ENCODE measurements at regions not wholly inside any gene's neighbourhood (a gene's known extent, or its start where the extent isn't known, plus 50 kb on each side); places are given as distances from the start of the nearest gene placed in this dataset.

DNA sequence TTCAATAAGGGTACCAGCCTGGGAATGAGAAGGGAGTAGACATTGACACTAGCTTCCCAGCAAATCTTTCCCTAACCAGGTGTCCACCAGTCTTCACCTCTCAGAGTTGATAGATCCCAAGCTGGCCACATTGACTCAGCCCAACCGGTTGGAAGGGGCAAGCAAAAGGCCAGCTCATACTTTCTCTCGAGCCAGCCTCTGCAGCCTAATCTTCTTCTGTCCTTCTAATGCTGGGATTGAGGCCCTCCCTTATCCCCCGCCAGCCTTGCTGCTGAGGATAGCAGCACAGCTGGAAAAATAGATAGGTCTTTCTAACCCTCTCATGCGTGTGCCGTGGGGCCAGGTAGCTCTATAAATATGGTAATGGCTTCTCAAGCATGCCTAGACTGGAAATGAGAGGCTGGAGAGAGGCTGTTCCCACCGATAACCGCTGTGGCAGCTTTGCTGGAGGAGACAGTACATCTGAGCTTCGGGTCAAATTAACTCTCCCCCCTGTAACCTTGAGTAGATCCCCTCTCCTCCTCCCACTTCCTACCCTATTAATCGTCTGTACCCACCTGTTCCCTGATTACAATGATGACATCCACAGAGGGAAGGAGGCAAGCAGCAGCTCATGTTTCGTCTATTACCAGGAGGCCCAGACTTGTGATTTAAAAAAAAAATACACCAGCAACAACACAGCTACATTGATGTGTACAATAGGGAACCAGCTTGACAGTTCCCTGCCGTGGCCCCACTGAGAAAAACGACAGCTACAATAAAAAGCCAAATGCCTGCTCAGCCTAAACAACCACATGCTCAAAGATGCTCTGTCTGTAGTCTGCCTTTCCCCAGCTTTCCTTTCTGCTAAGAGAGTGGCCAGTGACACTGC lies 219.9 kb upstream of the BRINP1 start:
- Mint-ChIP-seq H3K4me3 (no peak overlapping the region), H3K27me3 (peaks cover 2% of the 10 kb centered on the region), H3K9me3 (ENCODE audit: insufficient read depth) (no peaks in the 10 kb centered on the region), H3K4me1 (no peaks in the 10 kb centered on the region), H3K27ac (no peak overlapping the region)
- Histone ChIP-seq H3K9me3 (ENCODE audit: control extremely low read depth in 1 of 3, control insufficient read depth in 2 of 3, insufficient read depth in 1 of 3, low read length in 2 of 3) (no peaks in the 10 kb centered on the region), H3K4me3 (ENCODE audit: control extremely low read depth in 1 of 5, extremely low read depth in 1 of 5, insufficient read depth in 1 of 5, low read depth in 2 of 5, low read length in 4 of 5) (no peak overlapping the region), H2AFZ (ENCODE audit: insufficient read depth, low read depth, low read length, poor library complexity, severe bottlenecking) (no peak overlapping the region), H3K27me3 (replicated peaks in 1 of 4; ENCODE audit: control extremely low read depth in 1 of 4, control insufficient read depth in 3 of 4, insufficient read depth in 4 of 4, low read length in 3 of 4) (no peaks in the 10 kb centered on the region), H3K79me2 (ENCODE audit: control insufficient read depth, insufficient read depth, low read length) (no peaks in the 10 kb centered on the region), H3K4me1 (ENCODE audit: control insufficient read depth in 2 of 2, insufficient read depth in 2 of 2, low read length in 2 of 2) (no peaks in the 10 kb centered on the region), H3K36me3 (replicated peaks in 1 of 2; ENCODE audit: control extremely low read depth in 1 of 2, control insufficient read depth in 1 of 2, extremely low read depth in 1 of 2, insufficient read depth in 2 of 2, low read length in 1 of 2) (no peaks in the 10 kb centered on the region), H4K20me1 (ENCODE audit: control insufficient read depth, insufficient read depth, low read length, poor library complexity, severe bottlenecking) (no peaks in the 10 kb centered on the region), H3K9ac (ENCODE audit: low read length) (no peak overlapping the region), H3K4me2 (replicated peaks; ENCODE audit: low read depth, low read length, poor library complexity, severe bottlenecking) (no peak overlapping the region), H3K27ac (ENCODE audit: low read length in 2 of 2) (no peak overlapping the region)
- intact Hi-C loops (cut with micrococcal nuclease), result no loop called here
- TF ChIP-seq, protein P1, sequence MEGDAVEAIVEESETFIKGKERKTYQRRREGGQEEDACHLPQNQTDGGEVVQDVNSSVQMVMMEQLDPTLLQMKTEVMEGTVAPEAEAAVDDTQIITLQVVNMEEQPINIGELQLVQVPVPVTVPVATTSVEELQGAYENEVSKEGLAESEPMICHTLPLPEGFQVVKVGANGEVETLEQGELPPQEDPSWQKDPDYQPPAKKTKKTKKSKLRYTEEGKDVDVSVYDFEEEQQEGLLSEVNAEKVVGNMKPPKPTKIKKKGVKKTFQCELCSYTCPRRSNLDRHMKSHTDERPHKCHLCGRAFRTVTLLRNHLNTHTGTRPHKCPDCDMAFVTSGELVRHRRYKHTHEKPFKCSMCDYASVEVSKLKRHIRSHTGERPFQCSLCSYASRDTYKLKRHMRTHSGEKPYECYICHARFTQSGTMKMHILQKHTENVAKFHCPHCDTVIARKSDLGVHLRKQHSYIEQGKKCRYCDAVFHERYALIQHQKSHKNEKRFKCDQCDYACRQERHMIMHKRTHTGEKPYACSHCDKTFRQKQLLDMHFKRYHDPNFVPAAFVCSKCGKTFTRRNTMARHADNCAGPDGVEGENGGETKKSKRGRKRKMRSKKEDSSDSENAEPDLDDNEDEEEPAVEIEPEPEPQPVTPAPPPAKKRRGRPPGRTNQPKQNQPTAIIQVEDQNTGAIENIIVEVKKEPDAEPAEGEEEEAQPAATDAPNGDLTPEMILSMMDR (IDR thresholded peaks at IDR 0.05), result no peak
- no peak for TF ChIP-seq EZH2 (IDR thresholded peaks at IDR 0.05; ENCODE audit: borderline replicate concordance, insufficient read depth, low read depth, low read length, poor library complexity, severe bottlenecking)
- POLR2A ChIA-PET, result no interaction called here
- 53% methylated on average over 8 of the region's 12 CpGs for WGBS (ENCODE audit: insufficient coverage)
- no peak for DNase-seq
- no peak for ATAC-seq (ENCODE audit: low read depth)
- CTCF ChIA-PET, result interaction anchor here (0.7 kb wide), 1 partner anchor 288 kb away, joined by 3 read pairs; no protein-coding TSS in a partner anchor

DNA sequence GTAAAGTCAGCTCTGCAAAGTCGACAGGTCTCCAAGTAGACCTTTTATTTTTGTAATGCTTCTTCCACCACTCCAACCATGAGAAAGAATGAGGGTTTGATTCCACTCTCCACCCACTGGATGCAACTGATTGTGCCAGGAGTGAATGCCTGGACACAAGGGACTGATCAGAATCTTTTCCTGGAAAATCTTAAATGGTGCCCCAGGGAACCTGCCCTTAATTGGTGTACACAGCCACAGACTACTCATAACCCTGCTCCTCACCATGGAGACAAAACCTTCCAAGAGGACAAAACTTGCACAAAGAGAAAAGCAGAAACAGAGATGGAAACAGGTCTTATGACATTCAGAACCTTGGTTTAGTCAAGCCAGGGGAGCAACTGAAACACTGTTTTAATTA lies 208.6 kb upstream of the BRINP1 start:
- no peak for TF ChIP-seq EZH2 (IDR thresholded peaks at IDR 0.05; ENCODE audit: borderline replicate concordance, insufficient read depth, low read depth, low read length, poor library complexity, severe bottlenecking)
- TF ChIP-seq, protein P1 (IDR thresholded peaks at IDR 0.05), result no peak
- H3K4me3 ChIP-seq (ENCODE audit: control extremely low read depth in 1 of 5, extremely low read depth in 1 of 5, insufficient read depth in 1 of 5, low read depth in 2 of 5, low read length in 4 of 5), result no peak overlapping the region
- H3K36me3 ChIP-seq (replicated peaks in 1 of 2; ENCODE audit: control extremely low read depth in 1 of 2, control insufficient read depth in 1 of 2, extremely low read depth in 1 of 2, insufficient read depth in 2 of 2, low read length in 1 of 2), result no peaks in the 10 kb centered on the region
- no CpG with 5 or more reads among the region's 1 CpG for WGBS (ENCODE audit: insufficient coverage)
- H3K4me1 ChIP-seq (ENCODE audit: control insufficient read depth in 2 of 2, insufficient read depth in 2 of 2, low read length in 2 of 2), result no peaks in the 10 kb centered on the region
- intact Hi-C loops (cut with micrococcal nuclease), result no loop called here
- H3K9me3 Mint-ChIP-seq (ENCODE audit: insufficient read depth), result no peaks in the 10 kb centered on the region
- no peaks in the 10 kb centered on the region for H3K27me3 ChIP-seq (replicated peaks in 1 of 4; ENCODE audit: control extremely low read depth in 1 of 4, control insufficient read depth in 3 of 4, insufficient read depth in 4 of 4, low read length in 3 of 4)
- no peak overlapping the region for H3K27ac Mint-ChIP-seq
- H3K4me1 Mint-ChIP-seq, result no peaks in the 10 kb centered on the region
- ChIA-PET CTCF (no interaction called here), POLR2A (no interaction called here)
- H3K4me3 Mint-ChIP-seq, result no peak overlapping the region
- H3K4me2 ChIP-seq (replicated peaks; ENCODE audit: low read depth, low read length, poor library complexity, severe bottlenecking), result no peak overlapping the region
- no peak overlapping the region for H3K9ac ChIP-seq (ENCODE audit: low read length)
- no peaks in the 10 kb centered on the region for H3K27me3 Mint-ChIP-seq
- no peaks in the 10 kb centered on the region for H4K20me1 ChIP-seq (ENCODE audit: control insufficient read depth, insufficient read depth, low read length, poor library complexity, severe bottlenecking)
- H3K79me2 ChIP-seq (ENCODE audit: control insufficient read depth, insufficient read depth, low read length), result no peaks in the 10 kb centered on the region
- H3K27ac ChIP-seq (ENCODE audit: low read length in 2 of 2), result no peak overlapping the region
- peaks cover 0 to 3% (median 0%) of the 10 kb centered on the region in 3 donors for H3K9me3 ChIP-seq (ENCODE audit: control extremely low read depth in 1 of 3, control insufficient read depth in 2 of 3, insufficient read depth in 1 of 3, low read length in 2 of 3)
- ATAC-seq (ENCODE audit: low read depth), result no peak
- no peak for DNase-seq
- H2AFZ ChIP-seq (ENCODE audit: insufficient read depth, low read depth, low read length, poor library complexity, severe bottlenecking), result no peak overlapping the region
